SIG-M5 treated with dmso at 0.1 percent for 504 hours (cell line): ENCODE measurements at regions not wholly inside any gene's neighbourhood (a gene's known extent, or its start where the extent isn't known, plus 50 kb on each side); places are given as distances from the start of the nearest gene placed in this dataset.
A peak's percentile ranks its signal among the peaks of the same experiment; 100 is the strongest.

Source experiments
- DNase-seq: peaks from one replicate; lab custom pipeline; 2025; ENCODE audit not compliant: unreplicated experiment; lab: John Stamatoyannopoulos, UW

DNA sequence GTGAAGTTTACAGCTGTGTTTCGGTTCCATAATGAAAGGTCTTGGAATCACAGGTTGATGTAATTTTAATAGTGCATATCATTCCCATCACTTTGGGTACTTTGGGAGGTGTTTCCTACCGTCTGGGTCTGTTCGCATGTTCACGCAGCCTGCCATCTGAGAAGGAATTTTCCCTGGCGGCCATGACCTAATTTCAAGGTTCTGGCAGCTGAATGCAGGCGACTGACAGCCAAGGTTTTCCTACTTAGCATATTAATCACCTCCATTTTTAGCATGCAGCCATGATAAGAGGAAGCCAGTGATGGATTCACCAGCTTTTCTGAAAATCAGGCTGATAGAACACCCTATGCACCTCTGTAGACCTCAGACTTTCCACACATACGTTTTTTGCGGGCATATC, 319.1 kb upstream of the TMEM229A start:
- no peak for DNase-seq

DNA sequence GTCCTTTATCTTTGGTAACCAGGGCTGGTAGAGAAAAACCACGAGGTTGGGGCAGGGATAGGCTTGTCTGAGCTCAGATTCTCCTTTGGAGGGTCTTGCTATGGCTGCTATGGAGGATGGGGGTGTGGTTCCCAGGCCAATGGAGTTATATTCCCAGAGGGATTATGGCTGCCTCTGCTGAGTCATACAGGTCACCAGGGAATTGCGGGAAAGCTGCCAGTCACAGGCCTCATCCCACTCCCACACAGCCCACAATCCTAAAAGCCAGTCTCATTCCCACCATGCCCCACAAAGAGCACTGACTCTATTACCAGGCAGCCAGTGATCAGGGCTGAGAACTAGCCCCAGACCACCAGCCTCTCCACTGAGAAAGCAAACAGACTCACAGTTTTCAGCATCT, 316.6 kb upstream of the TMEM229A start:
- no peak for DNase-seq

DNA sequence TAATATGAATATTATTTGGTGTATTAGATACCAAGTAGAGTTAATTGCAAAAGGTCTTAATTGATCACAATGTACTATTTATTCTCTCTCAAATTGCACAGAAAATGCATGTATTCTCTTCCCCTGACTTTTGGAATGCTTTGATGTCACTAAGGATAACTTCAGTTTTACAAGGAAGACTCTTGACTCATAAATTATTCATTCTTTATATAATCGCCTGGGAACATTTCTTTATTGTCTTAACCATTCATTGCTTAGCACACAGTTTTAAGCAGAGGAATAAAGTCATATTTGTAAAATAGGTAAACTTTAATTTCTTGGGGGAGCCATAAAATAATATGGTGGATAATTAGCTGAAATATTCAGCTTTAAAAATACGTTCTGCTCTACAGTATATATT, 306.0 kb upstream of the TMEM229A start:
- DNase-seq, result no peak

DNA sequence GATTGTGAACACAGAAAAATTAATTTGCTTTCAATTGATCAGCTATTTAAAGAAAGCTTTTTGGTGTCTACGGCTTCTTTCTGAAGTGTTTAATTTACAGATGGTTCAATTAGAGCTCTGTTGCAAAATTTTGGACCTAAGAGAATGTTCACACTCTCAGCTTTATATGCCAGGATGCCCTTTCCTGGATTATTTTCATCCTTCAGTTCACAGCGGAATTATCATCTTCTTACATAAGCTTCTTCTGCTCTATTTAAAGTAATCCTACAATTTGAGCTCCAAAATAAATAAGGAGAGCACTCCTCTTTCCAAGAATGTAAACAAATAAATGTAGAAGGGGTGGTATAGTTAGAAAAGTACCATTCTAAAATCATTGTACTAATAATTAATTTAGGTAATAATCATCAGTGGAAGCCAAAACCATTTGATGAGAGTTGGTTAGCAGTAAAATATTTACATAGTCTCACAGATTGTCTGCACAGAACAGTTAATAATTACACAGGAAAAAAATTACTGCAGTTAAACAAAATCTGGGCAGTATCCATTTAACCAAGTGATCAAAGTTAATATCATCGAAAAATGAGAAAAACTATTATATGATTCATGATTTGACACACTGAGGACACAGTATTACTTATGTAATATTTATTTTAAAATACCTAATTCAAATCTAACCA, 298.0 kb upstream of the TMEM229A start:
- no peak for DNase-seq

DNA sequence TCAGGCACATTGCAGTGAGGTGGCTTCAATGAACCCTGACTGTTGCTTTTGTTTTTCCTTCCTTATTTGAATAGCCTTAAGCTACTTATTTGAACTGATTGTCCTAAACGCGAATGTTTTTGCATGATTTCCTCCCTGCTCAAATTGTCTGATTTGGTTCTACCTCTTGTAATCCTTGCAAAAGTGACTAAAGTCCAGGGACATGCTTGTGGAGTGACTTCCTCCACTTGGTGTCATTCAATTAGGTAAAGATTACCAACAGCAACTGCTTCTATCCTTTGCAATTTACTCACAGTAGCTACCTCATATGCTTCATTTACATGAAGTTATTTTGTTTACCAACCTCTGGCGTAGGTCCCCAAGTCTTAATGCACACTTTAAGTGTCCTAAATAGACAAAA, 295.9 kb upstream of the TMEM229A start:
- no peak for DNase-seq

DNA sequence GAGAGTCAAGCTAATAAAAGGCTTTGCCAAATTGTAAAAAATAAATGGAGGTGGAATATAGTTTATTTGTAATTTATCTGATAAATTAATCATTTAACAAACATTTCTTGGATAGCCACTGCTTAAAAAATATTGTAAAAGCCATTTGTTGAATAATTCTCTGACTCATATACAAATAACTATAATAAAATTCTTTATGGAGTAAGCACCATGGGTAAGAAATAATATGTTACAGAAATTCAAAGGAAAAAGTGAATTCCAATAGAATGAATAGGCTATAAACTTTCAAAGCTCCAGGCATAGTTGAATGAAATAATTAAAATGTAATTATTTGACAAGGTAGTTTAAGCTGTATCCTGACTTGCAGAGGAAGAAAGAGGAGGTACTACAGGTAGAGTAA, 291.4 kb upstream of the TMEM229A start:
- no peak for DNase-seq

DNA sequence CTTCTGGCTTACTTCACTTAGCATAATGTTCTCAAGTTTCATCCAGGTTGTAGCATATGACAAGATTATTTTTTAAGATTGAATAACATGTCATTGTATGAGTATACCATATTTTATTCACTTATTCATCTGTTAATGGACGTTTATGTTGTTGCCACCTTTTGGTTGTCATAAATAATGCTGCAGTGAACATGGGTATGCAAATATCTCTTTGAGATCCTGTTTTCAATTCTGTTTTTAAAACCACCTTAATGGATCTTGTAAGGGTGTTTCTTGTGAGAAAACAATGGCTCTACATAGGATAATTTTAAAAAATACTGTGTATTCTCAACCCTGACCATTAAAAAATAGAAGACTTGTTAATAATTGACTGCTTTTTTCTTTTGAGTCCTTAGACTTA, 290.7 kb upstream of the TMEM229A start:
- DNase-seq, result no peak

DNA sequence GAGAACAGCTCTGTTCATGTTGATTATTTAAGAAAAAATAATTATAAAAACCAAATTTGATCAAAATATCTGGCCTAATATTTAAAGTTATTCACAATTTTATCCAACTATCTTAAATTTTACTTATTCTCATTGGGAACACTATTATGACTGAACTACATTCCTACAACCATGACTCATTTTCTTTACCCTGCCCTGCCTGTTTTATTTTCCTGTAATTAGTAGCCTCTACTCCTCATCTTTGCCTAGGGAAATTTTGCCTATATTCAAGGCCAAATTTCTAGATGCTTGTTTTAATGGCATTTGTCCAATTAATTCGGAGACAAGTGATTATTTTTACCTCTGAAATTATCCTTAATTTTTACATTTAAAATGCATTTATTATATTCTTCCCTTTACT, 289.7 kb upstream of the TMEM229A start:
- DNase-seq, result no peak

DNA sequence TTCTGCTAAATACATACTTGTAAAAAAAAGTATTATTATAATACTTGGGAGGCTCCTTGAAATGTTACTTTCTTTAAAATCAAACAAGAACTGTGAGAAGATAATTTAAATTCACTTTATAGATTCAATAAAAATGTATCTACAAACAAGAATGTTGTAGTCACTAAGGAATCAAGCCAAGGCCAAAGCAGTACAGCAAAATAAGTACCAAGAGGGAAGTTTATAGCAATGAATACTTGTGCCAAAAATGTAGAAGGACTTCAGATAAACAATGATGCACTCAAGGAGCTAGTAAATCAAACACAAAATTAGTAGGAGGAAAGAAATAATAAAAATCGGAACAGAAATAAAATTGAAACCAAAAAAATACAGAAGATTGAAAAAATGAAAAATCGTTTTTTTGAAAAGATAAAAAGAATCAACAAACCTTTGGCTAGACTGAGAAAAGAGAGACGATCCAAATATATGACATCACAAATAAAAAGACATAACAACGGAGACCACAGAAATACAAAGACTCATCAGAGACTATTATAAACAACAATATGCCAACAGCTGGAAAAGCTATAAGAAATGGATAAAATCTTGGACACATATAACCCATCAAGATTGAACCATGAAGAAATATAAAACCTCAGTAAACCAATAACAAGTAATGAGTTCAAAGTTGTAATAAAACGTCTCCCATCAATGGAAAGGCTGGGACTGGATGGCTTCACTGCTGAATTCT, 286.0 kb upstream of the TMEM229A start:
- no peak for DNase-seq

DNA sequence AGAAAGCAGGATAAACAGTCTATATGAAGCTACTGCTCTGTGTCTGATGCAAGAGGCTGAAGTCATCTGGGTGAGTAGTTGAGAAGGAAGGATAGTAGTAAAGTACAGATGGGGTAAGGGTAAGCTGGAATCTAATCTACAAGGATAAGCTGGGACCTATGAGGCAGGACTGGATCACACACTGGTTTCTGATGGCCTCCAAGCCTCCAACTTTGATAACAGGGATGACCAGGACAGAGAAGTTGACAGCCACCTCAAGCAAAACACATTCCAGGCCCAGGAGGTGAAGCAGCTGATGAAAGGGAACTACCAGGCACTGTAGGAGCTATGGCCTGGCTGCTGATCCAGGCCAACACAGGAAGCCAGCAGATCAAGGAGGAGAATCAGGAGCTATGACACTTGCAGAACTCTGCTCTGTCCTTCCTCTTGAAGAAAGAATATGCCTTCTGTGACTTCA, 278.1 kb upstream of the TMEM229A start:
- no peak for DNase-seq

DNA sequence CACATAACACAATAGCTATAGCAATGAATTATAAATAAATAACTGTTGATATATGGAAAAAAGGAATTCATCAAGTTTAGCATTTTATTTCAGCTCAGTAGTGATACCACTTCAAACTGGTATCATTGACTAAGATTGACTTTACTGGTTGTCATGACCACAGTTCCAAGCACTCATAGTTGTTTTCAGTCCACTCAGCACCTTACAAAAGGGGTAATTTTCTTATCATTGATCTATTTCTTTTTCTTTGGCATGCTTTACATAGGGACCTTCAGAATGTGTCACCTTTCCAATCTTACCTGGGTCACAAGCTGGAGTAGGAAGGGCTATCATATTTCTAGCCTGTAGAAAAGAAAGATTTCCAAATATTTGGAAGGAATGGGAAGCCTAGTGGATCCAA, 275.5 kb upstream of the TMEM229A start:
- DNase-seq, result no peak

DNA sequence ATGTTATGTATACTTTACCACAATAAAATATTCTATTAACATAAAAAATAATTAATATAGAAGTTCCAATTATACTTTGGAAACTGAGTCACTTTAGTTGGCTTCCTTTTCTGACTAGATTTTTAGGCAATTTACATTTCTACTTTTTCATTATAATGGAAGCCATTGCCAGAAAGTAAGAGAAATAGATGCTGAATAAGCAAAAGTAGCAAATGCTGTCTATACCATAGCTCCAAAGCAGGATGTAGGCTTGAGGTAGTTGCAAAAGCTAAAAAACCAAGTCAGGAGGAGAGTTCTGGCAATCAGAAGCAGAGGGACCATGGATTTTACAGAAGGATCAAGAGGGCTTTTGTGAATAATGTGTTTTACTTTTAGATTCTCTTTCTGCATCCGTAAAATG, 262.4 kb upstream of the TMEM229A start:
- DNase-seq, result no peak

DNA sequence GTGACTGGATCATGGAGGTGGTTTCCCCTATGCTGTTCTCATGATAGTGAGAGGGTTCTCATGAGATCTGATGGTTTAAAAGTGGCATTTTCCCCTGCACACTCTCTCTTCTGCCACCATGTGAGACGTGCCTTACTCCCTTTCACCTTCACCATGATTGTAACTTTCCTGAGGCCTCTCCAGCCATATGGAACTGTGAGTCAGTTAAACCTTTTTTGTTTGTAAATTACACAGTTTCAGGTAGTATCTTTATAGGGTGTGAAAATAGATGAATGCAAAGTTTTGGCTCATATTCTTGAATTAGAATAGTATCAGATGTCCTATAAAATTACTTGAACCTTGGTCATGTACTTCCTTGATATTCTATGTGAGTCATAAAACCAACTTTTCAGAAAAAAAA, 252.1 kb upstream of the TMEM229A start:
- DNase-seq, result no peak

DNA sequence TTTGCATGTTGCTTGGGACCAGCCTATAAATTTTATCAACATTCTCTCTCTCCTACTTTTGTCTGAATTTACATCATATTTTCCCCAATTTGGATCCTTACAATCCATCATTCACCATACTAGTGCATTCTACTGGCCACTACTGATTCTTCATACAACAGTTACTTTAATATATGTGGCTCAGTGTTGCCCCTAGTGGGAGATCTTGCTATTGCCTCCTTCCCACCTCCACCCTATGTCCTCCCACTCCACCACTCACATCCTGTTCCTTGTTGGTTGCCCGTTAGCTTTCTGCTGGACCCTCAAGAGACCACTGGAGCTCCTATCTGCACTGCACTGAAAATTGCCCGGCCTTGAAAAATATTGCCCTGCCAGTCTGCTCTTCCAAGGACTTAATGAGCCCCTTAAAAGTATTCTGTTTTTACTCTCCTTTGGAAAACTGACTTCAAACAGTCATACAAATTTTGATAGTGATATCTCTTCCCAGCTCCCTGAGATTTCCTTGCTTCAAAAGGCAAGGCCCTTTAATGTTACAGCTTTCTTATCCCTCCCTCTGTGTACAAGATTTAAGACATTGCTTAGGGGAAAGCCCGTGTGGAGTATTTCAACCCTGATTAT, 243.2 kb upstream of the TMEM229A start:
- DNase-seq, result peak; percentile 30

DNA sequence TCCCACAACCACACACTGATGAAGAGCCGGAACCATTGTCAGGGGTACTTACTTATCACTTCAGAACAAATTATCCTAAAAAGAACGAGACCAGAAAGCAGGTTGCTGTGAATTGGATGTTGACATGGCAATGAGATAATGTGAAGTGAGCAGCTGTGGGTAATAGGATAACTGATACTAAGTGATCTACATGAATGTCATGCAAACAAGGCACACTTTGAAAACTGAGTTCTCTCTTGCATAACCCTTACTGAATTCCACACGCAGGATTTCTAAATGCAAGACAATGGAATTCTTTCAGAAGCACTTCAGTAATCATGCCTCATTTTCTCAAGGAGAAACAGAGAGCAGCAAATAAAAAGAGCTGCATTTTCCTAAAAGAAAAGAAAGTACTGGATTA, 242.5 kb upstream of the TMEM229A start:
- no peak for DNase-seq

DNA sequence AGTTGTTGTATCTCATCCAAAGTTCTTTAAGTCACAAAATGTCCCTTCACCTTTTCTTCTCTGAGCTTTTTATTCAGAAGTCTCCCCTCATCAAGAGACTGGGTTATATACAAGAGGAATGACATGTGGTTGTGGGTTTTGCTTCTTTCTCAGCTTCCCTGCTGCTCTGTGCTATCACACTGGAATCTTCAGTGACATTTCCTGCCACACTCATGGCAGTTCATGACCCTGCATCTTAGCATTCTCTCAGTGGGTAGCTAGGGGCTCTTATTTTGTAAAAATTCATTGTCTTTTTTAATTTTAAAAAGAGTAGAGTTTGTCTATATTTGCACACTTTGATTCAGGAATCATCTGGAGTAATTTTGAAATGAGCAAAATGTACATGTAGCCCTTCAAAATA, 236.9 kb upstream of the TMEM229A start:
- DNase-seq, result no peak

DNA sequence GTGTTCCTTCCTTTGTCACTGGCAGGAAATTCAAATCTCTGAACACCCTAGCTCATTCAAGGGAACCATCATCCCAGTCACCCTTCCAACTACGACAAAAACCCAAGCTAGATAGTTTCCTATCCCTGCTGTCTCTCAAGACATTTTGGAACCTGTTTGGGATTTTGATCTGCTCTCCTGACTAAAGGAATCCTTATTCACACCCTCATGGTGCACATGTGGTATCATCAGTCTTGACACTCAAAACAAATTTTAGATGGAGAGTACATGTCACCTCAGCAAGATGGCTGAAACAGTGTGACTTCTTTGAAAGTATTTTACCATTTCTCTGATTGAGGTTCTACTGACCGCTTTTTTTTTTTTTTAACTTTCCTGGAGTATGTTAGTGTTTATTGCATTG, 234.3 kb upstream of the TMEM229A start:
- DNase-seq, result no peak

DNA sequence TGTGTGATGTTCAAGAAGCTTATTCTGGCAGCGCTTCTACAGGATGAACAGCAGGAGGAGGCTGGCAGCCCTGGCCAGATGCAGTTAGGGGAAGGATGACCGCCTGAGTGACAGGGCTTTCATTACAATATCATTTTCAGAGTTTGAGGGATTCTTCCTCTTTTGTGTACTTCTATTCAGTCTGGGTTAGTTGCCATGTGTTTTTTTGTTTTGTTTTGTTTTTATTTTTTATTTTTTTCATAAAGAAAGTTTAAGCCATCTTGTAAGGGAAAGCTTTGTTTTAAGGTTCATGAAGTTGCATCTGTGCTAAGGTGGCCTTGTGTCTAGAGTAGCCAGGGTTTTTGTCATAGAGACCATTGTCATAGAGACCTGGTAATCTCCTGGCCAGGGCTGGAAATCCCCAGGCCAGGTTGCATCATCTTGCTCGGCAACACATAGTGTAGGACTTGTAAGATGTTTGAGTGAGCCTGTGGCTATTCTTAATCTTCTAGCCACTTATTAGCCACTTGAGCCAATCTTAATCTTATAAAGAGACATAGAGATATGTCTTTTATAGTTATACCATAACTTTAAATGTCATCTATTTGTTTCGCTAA, 230.5 kb upstream of the TMEM229A start:
- DNase-seq, result no peak

DNA sequence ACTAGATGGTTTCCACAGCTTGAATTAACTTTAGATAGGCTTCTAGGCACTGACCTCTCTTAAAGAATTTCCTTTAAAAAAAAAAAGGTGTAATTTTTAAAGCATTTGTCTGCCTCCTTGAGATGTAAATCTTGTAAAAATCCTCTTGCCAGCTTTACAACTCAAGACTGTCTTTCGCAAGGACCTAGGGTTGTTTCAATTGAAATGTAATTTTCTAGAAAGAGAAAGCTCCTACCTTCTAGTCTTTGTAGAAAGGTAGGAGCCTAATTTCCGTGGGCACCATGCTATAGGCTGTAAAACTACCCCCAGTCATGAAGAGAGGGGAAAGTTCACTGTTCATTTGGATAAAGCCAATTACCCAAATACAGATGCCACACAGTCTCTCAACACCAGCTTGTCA, 228.8 kb upstream of the TMEM229A start:
- DNase-seq, result no peak

DNA sequence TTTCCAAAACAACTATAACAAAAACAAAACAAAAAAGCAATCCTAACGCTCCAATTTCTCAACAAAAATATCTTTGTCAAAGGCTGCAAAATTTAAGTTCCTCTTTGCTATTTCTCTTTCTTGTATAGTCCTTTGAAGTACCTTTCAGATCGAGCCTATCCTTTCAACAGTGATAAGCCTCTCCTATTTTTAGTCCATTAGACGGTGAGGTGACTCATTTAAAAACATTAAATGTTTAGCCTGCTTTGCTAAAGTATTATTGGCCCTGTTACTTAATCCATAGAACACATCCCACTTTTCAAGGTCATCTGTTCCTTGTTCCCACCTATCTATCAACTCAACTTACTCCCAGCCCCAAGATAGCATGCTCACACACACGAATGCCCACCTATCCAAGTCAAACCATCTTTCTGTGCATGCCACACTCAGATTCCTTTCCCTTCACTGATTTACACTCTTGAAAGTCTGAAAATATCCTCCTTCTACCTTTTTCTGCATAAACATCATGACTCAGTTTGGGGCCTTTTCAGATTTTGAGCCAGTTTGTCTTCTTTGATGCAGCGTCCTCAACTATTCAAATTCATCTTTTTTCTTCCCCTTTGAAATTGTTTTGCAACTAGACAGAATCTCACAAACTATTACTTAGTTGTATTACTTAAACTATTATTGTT, 224.9 kb upstream of the TMEM229A start:
- no peak for DNase-seq

DNA sequence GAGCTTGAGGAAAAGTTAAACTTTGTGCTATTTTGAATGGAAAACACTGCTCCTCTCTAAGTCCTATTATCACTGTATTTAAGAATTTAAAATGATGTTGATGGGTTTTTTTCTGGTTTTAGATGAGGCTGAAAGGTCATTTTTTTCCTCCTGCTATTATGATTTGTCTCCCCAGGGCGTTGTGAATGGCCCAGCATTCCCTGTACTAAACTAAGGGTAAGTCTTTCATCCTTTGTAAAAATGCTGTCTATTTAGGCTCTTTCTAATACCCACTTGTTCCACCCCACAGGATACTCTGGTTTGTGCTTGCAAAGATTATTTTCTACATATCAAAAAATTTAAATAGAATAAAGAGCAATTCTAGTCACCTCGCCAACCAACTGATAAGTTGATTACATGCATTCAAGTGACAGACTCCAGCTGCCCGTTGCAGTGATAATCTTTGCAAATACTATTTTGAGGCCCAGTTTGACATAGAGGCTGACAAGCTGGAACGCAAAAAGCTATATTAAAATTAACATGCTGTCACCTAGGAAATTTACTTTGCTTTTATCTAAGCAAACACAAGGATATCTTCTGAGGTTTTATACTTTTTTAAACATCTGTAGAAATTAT, 222.3 kb upstream of the TMEM229A start:
- DNase-seq, result no peak
